Neural progenitor cell (in vitro differentiated cells): ENCODE measurements at regions not wholly inside any gene's neighbourhood (a gene's known extent, or its start where the extent isn't known, plus 50 kb on each side); places are given as distances from the start of the nearest gene placed in this dataset.

Experiments
- EZH2 ChIP-seq: fragments of 200-600 bp; sonication (generic); IDR thresholded peaks from 2 replicates; pipeline ENCODE4 v1.6.1; 2017; ENCODE audit warnings: antibody characterized with exemption, mild to moderate bottlenecking, moderate library complexity
- TF ChIP-seq, protein P1 (sequence below): fragments of 200-600 bp; sonication (generic); IDR thresholded peaks from 2 replicates; pipeline ENCODE4 v1.5.1; 2017; ENCODE audit warnings: antibody characterized with exemption, mild to moderate bottlenecking

DNA sequence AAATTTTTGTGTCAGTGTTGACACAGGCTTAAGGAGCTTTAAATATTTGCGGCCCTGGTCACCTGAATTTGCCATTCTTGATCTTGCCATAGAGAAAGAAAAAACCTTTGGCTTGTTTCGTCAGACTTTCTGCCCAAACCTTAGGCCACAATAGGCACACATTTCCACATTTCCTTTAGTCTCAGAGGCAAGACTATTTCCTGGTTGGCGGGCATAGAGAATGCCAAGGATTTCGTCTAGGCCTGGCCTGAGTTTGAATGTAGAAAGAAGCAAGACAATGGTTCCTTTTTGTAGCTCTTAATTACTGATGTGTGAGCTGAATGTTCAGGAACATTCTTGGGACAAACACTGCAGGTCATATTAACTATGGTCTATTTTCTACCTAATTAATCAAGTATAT is 108.1 kb downstream of the TRMT11 start:
- TF ChIP-seq, protein P1, sequence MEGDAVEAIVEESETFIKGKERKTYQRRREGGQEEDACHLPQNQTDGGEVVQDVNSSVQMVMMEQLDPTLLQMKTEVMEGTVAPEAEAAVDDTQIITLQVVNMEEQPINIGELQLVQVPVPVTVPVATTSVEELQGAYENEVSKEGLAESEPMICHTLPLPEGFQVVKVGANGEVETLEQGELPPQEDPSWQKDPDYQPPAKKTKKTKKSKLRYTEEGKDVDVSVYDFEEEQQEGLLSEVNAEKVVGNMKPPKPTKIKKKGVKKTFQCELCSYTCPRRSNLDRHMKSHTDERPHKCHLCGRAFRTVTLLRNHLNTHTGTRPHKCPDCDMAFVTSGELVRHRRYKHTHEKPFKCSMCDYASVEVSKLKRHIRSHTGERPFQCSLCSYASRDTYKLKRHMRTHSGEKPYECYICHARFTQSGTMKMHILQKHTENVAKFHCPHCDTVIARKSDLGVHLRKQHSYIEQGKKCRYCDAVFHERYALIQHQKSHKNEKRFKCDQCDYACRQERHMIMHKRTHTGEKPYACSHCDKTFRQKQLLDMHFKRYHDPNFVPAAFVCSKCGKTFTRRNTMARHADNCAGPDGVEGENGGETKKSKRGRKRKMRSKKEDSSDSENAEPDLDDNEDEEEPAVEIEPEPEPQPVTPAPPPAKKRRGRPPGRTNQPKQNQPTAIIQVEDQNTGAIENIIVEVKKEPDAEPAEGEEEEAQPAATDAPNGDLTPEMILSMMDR: no peak
- TF ChIP-seq EZH2: no peak
